ENCODE measurements at regions not wholly inside any gene's neighbourhood (a gene's known extent, or its start where the extent isn't known, plus 50 kb on each side); places are given as distances from the start of the nearest gene placed in this dataset.
"Not testable (repeated sequence)": the region's sequence is repeated elsewhere in the genome, so short reads cannot be mapped to it uniquely, and the experiment has no call there.

DNA sequence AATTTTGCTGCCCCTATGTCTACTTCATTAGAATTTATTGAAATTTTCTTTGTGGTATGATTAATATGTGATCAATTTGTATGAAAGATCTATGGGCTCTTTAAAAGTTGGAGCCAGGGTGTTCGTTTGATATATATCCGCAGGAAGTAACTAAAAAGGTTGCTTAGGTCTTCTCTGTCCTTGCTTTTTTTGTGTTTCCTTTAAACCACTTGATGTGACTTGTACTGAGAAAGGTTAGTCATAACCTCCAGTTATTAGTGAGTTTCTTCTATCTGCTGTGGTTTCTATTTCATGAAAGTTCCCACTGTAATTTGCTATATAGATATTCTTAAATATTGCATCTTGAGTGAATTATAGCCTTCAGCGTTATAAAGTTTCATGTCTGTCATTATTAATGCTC, 585.3 kb upstream of the ARID1B start:
- Histone ChIP-seq H3K9me1 (ENCODE audit: control insufficient read depth, extremely low read depth, insufficient read depth, low read length) (no peaks in the 10 kb centered on the region), H3K9me3 (ENCODE audit: control insufficient read depth, low read depth, low read length) (no peaks in the 10 kb centered on the region), H3K4me1 (ENCODE audit: control insufficient read depth, extremely low read depth, insufficient read depth, low read length) (peaks cover 3% of the 10 kb centered on the region), H3K79me2 (ENCODE audit: control insufficient read depth, insufficient read depth, low read length) (no peaks in the 10 kb centered on the region), H3K4me2 (ENCODE audit: control insufficient read depth, extremely low read depth, insufficient read depth, low read depth, low read length) (no peak overlapping the region), H3K4me3 (ENCODE audit: control insufficient read depth in 2 of 3, extremely low read depth in 1 of 3, insufficient read depth in 2 of 3, low read depth in 1 of 3, low read length in 3 of 3) (no peak overlapping the region), H4K20me1 (ENCODE audit: control insufficient read depth, extremely low read depth, insufficient read depth, low read length) (no peaks in the 10 kb centered on the region), H3K27ac (ENCODE audit: control insufficient read depth, insufficient read depth, low read length) (no peak overlapping the region), H3K9ac (ENCODE audit: control insufficient read depth, extremely low read depth, insufficient read depth, low read length) (no peak overlapping the region), H2AFZ (ENCODE audit: control insufficient read depth, low read length) (no peak overlapping the region), H3K27me3 (ENCODE audit: control insufficient read depth, extremely low read depth, insufficient read depth, low read length) (no peaks in the 10 kb centered on the region), H3K36me3 (ENCODE audit: control insufficient read depth in 2 of 2, extremely low read depth in 1 of 2, insufficient read depth in 2 of 2, low read length in 2 of 2) (no peaks in the 10 kb centered on the region)
- no peak for TF ChIP-seq EZH2 (IDR thresholded peaks at IDR 0.05; ENCODE audit: low read length)
- TF ChIP-seq, protein P1, sequence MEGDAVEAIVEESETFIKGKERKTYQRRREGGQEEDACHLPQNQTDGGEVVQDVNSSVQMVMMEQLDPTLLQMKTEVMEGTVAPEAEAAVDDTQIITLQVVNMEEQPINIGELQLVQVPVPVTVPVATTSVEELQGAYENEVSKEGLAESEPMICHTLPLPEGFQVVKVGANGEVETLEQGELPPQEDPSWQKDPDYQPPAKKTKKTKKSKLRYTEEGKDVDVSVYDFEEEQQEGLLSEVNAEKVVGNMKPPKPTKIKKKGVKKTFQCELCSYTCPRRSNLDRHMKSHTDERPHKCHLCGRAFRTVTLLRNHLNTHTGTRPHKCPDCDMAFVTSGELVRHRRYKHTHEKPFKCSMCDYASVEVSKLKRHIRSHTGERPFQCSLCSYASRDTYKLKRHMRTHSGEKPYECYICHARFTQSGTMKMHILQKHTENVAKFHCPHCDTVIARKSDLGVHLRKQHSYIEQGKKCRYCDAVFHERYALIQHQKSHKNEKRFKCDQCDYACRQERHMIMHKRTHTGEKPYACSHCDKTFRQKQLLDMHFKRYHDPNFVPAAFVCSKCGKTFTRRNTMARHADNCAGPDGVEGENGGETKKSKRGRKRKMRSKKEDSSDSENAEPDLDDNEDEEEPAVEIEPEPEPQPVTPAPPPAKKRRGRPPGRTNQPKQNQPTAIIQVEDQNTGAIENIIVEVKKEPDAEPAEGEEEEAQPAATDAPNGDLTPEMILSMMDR (optimal IDR thresholded peaks at IDR 0.05 in 1 of 3, IDR thresholded peaks at IDR 0.05 in 1 of 3, conservative IDR thresholded peaks at IDR 0.05 in 1 of 3; ENCODE audit: extremely low read depth in 1 of 3, insufficient read depth in 2 of 3, low read length in 3 of 3), result no peak
- FAIRE-seq (no peak), DNase-seq (ENCODE audit: low read depth, low spot score) (no peak)
- dilution Hi-C loops (cut with MboI; ENCODE audit: extremely low pct_ligation_motif_present, low sequenced_read_pairs), result no loop called here

DNA sequence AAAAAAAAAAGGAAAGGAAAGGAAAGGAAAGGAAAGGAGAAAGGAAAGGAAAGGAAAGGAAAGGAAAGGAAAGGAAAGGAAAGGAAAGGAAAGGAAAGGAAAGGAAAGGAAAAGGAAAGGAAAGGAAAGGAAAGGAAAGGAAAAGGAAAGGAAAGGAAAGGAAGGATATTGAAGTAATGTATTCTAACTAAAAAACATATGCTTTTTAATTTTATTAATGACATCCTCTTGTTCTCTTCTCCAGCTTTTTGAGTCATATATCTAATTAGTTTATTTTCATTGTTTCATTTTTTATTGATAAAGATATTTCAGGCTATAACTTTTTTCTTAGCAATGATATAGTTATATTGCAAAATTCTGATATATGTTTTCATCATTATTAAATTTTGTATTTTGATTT, 585.8 kb upstream of the ARID1B start:
- H3K4me1 ChIP-seq (ENCODE audit: control insufficient read depth, extremely low read depth, insufficient read depth, low read length); H2AFZ ChIP-seq (ENCODE audit: control insufficient read depth, low read length); H3K27ac ChIP-seq (ENCODE audit: control insufficient read depth, insufficient read depth, low read length); H3K27me3 ChIP-seq (ENCODE audit: control insufficient read depth, extremely low read depth, insufficient read depth, low read length); H4K20me1 ChIP-seq (ENCODE audit: control insufficient read depth, extremely low read depth, insufficient read depth, low read length); H3K36me3 ChIP-seq (ENCODE audit: control insufficient read depth in 2 of 2, extremely low read depth in 1 of 2, insufficient read depth in 2 of 2, low read length in 2 of 2); H3K9me1 ChIP-seq (ENCODE audit: control insufficient read depth, extremely low read depth, insufficient read depth, low read length); DNase-seq (ENCODE audit: low read depth, low spot score); H3K9ac ChIP-seq (ENCODE audit: control insufficient read depth, extremely low read depth, insufficient read depth, low read length); H3K9me3 ChIP-seq (ENCODE audit: control insufficient read depth, low read depth, low read length); H3K79me2 ChIP-seq (ENCODE audit: control insufficient read depth, insufficient read depth, low read length); FAIRE-seq; H3K4me3 ChIP-seq (ENCODE audit: control insufficient read depth in 2 of 3, extremely low read depth in 1 of 3, insufficient read depth in 2 of 3, low read depth in 1 of 3, low read length in 3 of 3); dilution Hi-C loops (cut with MboI; ENCODE audit: extremely low pct_ligation_motif_present, low sequenced_read_pairs); H3K4me2 ChIP-seq (ENCODE audit: control insufficient read depth, extremely low read depth, insufficient read depth, low read depth, low read length): not testable (repeated sequence)

DNA sequence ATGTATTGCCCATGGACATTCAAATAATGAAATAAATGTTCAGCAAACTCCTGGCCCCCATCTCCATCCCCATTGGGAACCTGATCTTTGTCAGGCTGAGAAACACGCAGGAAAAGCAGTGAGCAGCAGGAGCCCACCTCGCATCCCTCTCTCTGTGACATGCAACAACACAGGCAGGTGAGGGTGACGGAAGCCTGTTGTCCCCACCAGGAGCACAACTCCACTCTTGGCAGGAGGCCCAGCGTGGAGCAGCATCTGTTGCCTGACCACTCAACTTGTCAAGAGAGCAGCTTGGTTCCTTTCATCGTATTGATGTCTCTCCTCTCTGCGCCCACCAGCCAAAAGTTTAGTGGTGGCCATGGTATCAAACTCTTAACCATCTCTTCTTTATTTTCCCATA, 586.9 kb upstream of the ARID1B start:
- dilution Hi-C loops (cut with MboI; ENCODE audit: extremely low pct_ligation_motif_present, low sequenced_read_pairs), result no loop called here
- TF ChIP-seq EZH2 (IDR thresholded peaks at IDR 0.05; ENCODE audit: low read length), result no peak
- TF ChIP-seq, protein P1 (optimal IDR thresholded peaks at IDR 0.05 in 1 of 3, IDR thresholded peaks at IDR 0.05 in 1 of 3, conservative IDR thresholded peaks at IDR 0.05 in 1 of 3; ENCODE audit: extremely low read depth in 1 of 3, insufficient read depth in 2 of 3, low read length in 3 of 3), result no peak
- Histone ChIP-seq H3K4me2 (ENCODE audit: control insufficient read depth, extremely low read depth, insufficient read depth, low read depth, low read length) (no peak overlapping the region), H3K27ac (ENCODE audit: control insufficient read depth, insufficient read depth, low read length) (no peak overlapping the region), H4K20me1 (ENCODE audit: control insufficient read depth, extremely low read depth, insufficient read depth, low read length) (no peaks in the 10 kb centered on the region), H3K4me1 (ENCODE audit: control insufficient read depth, extremely low read depth, insufficient read depth, low read length) (peaks cover 3% of the 10 kb centered on the region), H3K9me3 (ENCODE audit: control insufficient read depth, low read depth, low read length) (no peaks in the 10 kb centered on the region), H3K79me2 (ENCODE audit: control insufficient read depth, insufficient read depth, low read length) (no peaks in the 10 kb centered on the region), H3K27me3 (ENCODE audit: control insufficient read depth, extremely low read depth, insufficient read depth, low read length) (no peaks in the 10 kb centered on the region), H3K36me3 (ENCODE audit: control insufficient read depth in 2 of 2, extremely low read depth in 1 of 2, insufficient read depth in 2 of 2, low read length in 2 of 2) (no peaks in the 10 kb centered on the region), H2AFZ (ENCODE audit: control insufficient read depth, low read length) (no peak overlapping the region), H3K9ac (ENCODE audit: control insufficient read depth, extremely low read depth, insufficient read depth, low read length) (no peak overlapping the region), H3K9me1 (ENCODE audit: control insufficient read depth, extremely low read depth, insufficient read depth, low read length) (no peaks in the 10 kb centered on the region), H3K4me3 (ENCODE audit: control insufficient read depth in 2 of 3, extremely low read depth in 1 of 3, insufficient read depth in 2 of 3, low read depth in 1 of 3, low read length in 3 of 3) (no peak overlapping the region)
- DNase-seq (ENCODE audit: low read depth, low spot score) (no peak), FAIRE-seq (no peak)

Data from keratinocyte (primary cell).